ENCODE measurements at regions not wholly inside any gene's neighbourhood (a gene's known extent, or its start where the extent isn't known, plus 50 kb on each side); places are given as distances from the start of the nearest gene placed in this dataset.

- H3K36me3 ChIP-seq = no peaks in the 10 kb centered on the region
- TF ChIP-seq POLR2A (IDR thresholded peaks at IDR 0.05) (no peak), CTCF (IDR thresholded peaks at IDR 0.05) (no peak)
- no peak for DNase-seq
Measured at GRCh38 chr14:58978343-58978742, 210.1 kb upstream of the DAAM1 start.

GRCh38 chr14:58979325-58979724 lies 209.1 kb upstream of the DAAM1 start:
- Histone ChIP-seq H3K4me3 (no peak overlapping the region), H3K27me3 (no peaks in the 10 kb centered on the region), H3K27ac (no peak overlapping the region), H3K9me3 (no peaks in the 10 kb centered on the region), H3K36me3 (no peaks in the 10 kb centered on the region), H3K4me1 (no peaks in the 10 kb centered on the region)
- DNase-seq = no peak
- TF ChIP-seq CTCF (IDR thresholded peaks at IDR 0.05) (no peak), POLR2A (IDR thresholded peaks at IDR 0.05) (no peak)

More at GRCh38 chr14:58978343-58978742, 210.1 kb upstream of the DAAM1 start:
- Histone ChIP-seq H3K27me3 (no peaks in the 10 kb centered on the region), H3K27ac (no peak overlapping the region), H3K4me3 (no peak overlapping the region), H3K9me3 (no peaks in the 10 kb centered on the region), H3K4me1 (no peaks in the 10 kb centered on the region)

DNA sequence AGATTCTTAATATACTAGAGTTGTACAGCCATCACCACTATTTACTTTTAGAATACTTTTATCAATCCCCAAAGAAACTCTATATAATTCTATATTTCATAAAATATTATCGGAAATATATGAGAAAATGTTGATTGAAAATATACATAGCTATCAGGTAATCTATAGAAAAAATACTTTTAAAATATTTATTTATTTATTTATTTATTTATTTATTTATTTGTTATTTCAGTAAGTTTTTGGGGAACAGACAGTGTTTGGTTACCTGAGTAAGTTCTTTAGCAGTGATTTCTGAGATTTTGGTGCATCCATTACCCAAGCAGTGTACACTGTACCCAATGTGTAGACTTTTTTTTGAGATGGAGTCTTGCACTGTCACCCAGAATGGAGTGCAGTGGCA lies 206.6 kb upstream of the DAAM1 start:
- no peaks in the 10 kb centered on the region for H3K4me1 ChIP-seq
- no peak for DNase-seq
- no peak for TF ChIP-seq POLR2A (IDR thresholded peaks at IDR 0.05)
- no peak for TF ChIP-seq CTCF (IDR thresholded peaks at IDR 0.05)
- no peaks in the 10 kb centered on the region for H3K36me3 ChIP-seq
- H3K4me3 ChIP-seq = no peak overlapping the region
- no peaks in the 10 kb centered on the region for H3K9me3 ChIP-seq
- no peaks in the 10 kb centered on the region for H3K27me3 ChIP-seq
- no peak overlapping the region for H3K27ac ChIP-seq

GRCh38 chr14:58985786-58986185 lies 202.7 kb upstream of the DAAM1 start:
- DNase-seq = no peak
- no peak overlapping the region for H3K27ac ChIP-seq
- TF ChIP-seq CTCF (IDR thresholded peaks at IDR 0.05) = no peak
- no peak for TF ChIP-seq POLR2A (IDR thresholded peaks at IDR 0.05)
- no peaks in the 10 kb centered on the region for H3K36me3 ChIP-seq
- H3K4me3 ChIP-seq = no peak overlapping the region
- no peaks in the 10 kb centered on the region for H3K27me3 ChIP-seq
- H3K9me3 ChIP-seq = no peaks in the 10 kb centered on the region
- H3K4me1 ChIP-seq = no peaks in the 10 kb centered on the region

DNA sequence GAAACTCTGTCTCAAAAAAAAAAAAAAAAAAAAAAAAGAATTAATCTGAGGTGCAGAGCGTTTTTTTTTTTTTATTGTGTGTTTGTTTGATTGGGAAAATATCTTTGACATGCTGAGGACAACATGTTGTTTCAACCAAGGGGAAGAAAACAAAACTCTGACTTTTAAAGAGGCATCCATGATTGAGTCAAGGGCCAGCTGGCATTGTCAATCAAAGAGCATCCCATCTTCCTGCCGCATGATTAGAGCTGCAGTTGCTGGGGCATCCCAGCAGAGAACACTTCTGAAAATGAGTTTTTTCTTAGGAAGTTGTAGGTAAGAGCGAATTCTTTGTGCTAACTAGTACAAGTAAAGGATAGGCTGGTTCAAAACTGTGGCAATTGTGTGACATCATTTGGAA lies 200.9 kb upstream of the DAAM1 start:
- no peaks in the 10 kb centered on the region for H3K27me3 ChIP-seq
- H3K27ac ChIP-seq = no peak overlapping the region
- no peak for DNase-seq
- H3K9me3 ChIP-seq = no peaks in the 10 kb centered on the region
- no peak overlapping the region for H3K4me3 ChIP-seq
- no peaks in the 10 kb centered on the region for H3K4me1 ChIP-seq
- H3K36me3 ChIP-seq = no peaks in the 10 kb centered on the region
- TF ChIP-seq POLR2A (IDR thresholded peaks at IDR 0.05) (no peak), CTCF (IDR thresholded peaks at IDR 0.05) (no peak)

DNA sequence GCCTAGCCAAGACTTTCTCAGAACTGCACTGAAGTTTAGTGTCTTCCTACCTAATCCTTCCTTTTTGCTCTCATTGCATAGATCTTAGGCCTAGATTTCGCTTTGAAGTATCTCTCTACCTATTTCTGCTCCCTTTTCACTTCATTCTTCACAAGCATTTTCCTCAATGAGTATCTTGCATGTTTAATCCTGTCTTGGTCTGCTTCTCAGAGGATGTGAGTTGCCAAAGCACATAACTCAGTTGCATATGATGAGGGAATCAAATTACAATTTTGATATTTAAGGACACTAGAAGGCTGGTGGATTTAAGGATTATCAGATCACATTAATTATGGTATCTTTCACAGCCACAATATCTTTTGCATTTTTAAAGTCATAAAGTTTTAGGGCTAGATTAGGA lies 195.5 kb upstream of the DAAM1 start:
- no peak overlapping the region for H3K4me3 ChIP-seq
- no peak for DNase-seq
- H3K27ac ChIP-seq = no peak overlapping the region
- no peaks in the 10 kb centered on the region for H3K36me3 ChIP-seq
- H3K4me1 ChIP-seq = no peaks in the 10 kb centered on the region
- no peaks in the 10 kb centered on the region for H3K9me3 ChIP-seq
- TF ChIP-seq CTCF (IDR thresholded peaks at IDR 0.05) (no peak), POLR2A (IDR thresholded peaks at IDR 0.05) (no peak)
- H3K27me3 ChIP-seq = no peaks in the 10 kb centered on the region

Measured in Peyer's patch (tissue), 4 donors.